SK-N-SH (cell line): ENCODE measurements at regions not wholly inside any gene's neighbourhood (a gene's known extent, or its start where the extent isn't known, plus 50 kb on each side); places are given as distances from the start of the nearest gene placed in this dataset.

ENCODE experiments used
- CHD2 ChIP-seq: fragments of 150-350 bp; IDR thresholded peaks from 2 replicates; pipeline ENCODE4 v1.6.1; 2018; ENCODE audit warnings: low read length; ENCODE audit not compliant: partially characterized antibody
- RFX5 ChIP-seq: IDR thresholded peaks from 2 replicates; pipeline ENCODE4 v1.6.1; 2012; ENCODE audit warnings: mild to moderate bottlenecking, improper control_type of control experiment, low read length
- TF ChIP-seq, protein P1 (sequence below): fragments of 200-600 bp; sonication (generic); IDR thresholded peaks from 2 replicates; pipeline ENCODE4 v1.6.1; 2017; ENCODE audit warnings: antibody characterized with exemption, mild to moderate bottlenecking, moderate library complexity

DNA sequence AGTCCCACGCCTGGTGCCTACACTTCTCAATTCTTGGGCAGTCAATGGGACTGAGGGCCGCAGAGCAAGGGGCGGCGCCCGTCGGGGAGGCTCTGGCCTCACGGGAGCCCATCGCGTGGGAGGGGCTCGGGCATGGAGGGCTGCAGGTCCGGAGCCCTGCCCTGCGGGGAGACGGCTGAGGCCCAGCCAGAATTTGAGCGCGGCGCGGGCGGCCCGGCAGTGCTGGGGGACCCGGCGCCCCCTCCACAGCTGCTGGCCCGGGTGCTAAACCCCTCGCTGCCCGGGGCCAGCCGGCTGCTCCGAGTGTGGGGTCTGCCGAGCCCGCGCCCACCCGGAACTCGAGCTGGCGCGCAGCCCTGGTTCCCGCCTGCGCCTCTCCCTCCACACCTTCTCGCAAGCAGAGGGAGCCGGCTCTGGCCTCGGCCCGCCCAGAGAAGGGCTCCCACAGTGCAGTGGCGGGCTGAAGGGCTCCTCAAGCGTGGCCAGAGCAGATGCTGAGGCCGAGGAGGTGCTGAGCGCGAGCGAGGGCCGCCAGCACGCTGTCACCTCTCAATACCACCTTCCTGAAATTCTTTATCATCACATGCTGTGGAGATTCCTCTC lies 58.5 kb downstream of the BAK1 start:
- TF ChIP-seq, protein P1, sequence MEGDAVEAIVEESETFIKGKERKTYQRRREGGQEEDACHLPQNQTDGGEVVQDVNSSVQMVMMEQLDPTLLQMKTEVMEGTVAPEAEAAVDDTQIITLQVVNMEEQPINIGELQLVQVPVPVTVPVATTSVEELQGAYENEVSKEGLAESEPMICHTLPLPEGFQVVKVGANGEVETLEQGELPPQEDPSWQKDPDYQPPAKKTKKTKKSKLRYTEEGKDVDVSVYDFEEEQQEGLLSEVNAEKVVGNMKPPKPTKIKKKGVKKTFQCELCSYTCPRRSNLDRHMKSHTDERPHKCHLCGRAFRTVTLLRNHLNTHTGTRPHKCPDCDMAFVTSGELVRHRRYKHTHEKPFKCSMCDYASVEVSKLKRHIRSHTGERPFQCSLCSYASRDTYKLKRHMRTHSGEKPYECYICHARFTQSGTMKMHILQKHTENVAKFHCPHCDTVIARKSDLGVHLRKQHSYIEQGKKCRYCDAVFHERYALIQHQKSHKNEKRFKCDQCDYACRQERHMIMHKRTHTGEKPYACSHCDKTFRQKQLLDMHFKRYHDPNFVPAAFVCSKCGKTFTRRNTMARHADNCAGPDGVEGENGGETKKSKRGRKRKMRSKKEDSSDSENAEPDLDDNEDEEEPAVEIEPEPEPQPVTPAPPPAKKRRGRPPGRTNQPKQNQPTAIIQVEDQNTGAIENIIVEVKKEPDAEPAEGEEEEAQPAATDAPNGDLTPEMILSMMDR, result no peak
- TF ChIP-seq RFX5 (no peak), CHD2 (no peak)
